ENCODE measurements at regions not wholly inside any gene's neighbourhood (a gene's known extent, or its start where the extent isn't known, plus 50 kb on each side); places are given as distances from the start of the nearest gene placed in this dataset.

DNA sequence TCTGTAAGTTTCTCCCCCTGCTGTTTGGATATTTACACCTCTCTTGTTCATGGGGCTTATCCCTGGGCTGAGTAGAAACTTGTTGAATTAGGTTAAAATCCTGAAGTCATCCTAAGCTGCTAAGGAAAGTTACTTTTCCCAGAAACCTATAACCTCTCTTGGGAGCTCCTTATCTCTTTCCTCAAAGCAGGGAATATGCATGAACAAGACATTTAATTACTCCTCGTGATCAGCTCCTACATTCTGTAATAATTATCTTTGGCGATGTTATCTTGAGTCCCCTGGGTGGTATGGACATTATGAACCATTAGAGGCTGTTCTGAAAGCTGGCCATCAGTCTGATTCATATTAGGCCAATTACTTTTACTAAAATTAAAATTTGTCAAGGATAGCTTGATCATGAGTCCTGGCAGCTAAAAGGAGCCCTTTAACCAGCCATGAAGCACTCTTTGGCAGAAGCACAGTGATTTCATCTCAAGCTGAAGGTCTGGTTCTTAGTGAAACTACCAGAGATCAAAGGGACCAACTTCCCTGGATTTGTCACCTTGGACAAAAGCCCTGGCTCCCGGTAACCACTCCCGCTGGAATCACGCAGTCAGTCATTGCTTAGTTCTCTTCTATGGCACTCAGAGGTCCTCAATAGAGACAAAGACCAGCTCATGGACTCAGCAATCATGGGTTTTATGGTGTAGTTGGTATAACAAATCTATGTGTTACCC is 811.8 kb downstream of the UQCRFS1 start:
- DNase-seq = no peak
- WGBS, 4 donors = 28 to 50% (median 38%) methylated on average over 5 of the region's 5 CpGs
- Histone ChIP-seq H3K36me3 (no peaks in the 10 kb centered on the region), H3K27me3 (peaks cover 0 to 37% (median 5%) of the 10 kb centered on the region in 9 donors), H3K4me1 (no peaks in the 10 kb centered on the region), H3K27ac (no peak overlapping the region), H3K4me3 (no peak overlapping the region), H3K9me3 (no peaks in the 10 kb centered on the region)
- no peak for ATAC-seq
- TF ChIP-seq, protein P1, sequence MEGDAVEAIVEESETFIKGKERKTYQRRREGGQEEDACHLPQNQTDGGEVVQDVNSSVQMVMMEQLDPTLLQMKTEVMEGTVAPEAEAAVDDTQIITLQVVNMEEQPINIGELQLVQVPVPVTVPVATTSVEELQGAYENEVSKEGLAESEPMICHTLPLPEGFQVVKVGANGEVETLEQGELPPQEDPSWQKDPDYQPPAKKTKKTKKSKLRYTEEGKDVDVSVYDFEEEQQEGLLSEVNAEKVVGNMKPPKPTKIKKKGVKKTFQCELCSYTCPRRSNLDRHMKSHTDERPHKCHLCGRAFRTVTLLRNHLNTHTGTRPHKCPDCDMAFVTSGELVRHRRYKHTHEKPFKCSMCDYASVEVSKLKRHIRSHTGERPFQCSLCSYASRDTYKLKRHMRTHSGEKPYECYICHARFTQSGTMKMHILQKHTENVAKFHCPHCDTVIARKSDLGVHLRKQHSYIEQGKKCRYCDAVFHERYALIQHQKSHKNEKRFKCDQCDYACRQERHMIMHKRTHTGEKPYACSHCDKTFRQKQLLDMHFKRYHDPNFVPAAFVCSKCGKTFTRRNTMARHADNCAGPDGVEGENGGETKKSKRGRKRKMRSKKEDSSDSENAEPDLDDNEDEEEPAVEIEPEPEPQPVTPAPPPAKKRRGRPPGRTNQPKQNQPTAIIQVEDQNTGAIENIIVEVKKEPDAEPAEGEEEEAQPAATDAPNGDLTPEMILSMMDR (IDR thresholded peaks at IDR 0.05) = no peak
- TF ChIP-seq POLR2A (IDR thresholded peaks at IDR 0.05) = no peak
- intact Hi-C loops (cut with DNase I) = no loop called here

DNA sequence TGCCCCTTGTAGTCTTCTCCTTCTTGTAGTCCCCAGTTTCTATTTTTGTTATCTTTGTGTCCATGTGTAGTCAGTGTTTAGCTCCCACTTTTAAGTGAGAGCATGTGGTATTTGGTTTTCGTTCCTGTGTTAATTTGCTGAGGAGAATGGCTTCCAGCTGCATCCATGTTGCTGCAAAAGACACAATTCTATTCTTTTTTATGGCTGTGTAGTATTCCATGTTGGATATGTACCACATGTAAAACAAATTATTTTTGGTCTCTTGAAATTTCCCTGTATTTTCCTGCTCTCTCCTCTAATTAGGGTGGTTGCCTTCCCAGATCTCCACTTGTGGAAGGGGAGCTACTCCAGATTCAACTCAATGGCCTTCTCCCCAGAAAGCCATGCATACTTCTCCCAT is 813.8 kb downstream of the UQCRFS1 start:
- no peak for TF ChIP-seq POLR2A (IDR thresholded peaks at IDR 0.05)
- TF ChIP-seq, protein P1 (IDR thresholded peaks at IDR 0.05) = no peak
- Histone ChIP-seq H3K4me1 (no peaks in the 10 kb centered on the region), H3K27ac (no peak overlapping the region), H3K4me3 (no peak overlapping the region), H3K36me3 (no peaks in the 10 kb centered on the region), H3K27me3 (peaks cover 0 to 29% (median 0%) of the 10 kb centered on the region in 9 donors), H3K9me3 (no peaks in the 10 kb centered on the region)
- intact Hi-C loops (cut with DNase I) = no loop called here
- WGBS, 4 donors = 59 to 81% (median 68%) methylated on average over 1 of the region's 1 CpG
- DNase-seq (no peak), ATAC-seq (no peak)

DNA sequence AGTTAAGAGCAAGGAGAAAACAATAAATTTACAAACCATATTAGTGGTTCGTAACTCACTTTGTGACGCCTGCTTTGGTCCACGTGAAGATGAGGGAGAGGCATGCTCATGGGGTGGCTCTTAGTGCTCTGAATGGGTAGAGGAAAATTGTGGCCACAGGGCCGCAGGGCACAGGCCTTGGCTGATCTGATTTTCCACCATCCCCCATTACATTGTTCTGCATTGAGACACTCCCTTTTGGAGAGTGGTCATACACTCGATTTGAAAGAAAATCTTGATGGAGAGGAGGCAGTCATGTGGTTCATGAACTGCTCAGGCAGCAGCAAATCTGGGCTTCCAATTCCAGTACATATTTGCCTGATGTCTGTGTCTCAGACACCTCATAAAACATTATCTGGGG is 815.2 kb downstream of the UQCRFS1 start:
- H3K27me3 ChIP-seq = peaks cover 0 to 17% (median 0%) of the 10 kb centered on the region in 9 donors
- H3K36me3 ChIP-seq = no peaks in the 10 kb centered on the region
- no peak overlapping the region for H3K27ac ChIP-seq
- no peak for DNase-seq
- no peak for ATAC-seq
- no peaks in the 10 kb centered on the region for H3K4me1 ChIP-seq
- WGBS, 4 donors = 73 to 85% (median 79%) methylated on average over 5 of the region's 5 CpGs
- TF ChIP-seq, protein P1 (IDR thresholded peaks at IDR 0.05) = no peak
- TF ChIP-seq POLR2A (IDR thresholded peaks at IDR 0.05) = no peak
- intact Hi-C loops (cut with DNase I) = no loop called here
- H3K4me3 ChIP-seq = no peak overlapping the region
- H3K9me3 ChIP-seq = no peaks in the 10 kb centered on the region

DNA sequence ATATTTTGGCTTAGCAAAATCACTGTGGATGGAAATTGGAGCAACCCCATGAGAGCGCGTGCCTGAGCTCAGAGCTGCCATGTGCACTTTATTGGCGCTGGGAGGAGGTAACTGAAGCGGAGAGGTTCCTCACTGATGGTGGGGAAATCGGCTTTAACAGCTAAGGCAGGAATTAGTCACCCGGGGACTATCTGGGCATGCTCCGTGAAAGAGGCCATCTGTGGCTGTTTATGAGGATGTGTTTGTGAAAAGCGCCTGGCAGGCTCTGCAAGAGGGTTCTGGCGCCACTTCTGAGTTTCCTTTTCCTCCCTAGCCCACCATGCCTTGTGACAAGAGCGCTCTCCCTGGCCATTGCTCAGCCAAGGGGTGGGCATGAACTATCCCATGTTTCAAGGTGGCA is 815.6 kb downstream of the UQCRFS1 start:
- intact Hi-C loops (cut with DNase I) = no loop called here
- Histone ChIP-seq H3K36me3 (no peaks in the 10 kb centered on the region), H3K27me3 (peaks cover 0 to 12% (median 0%) of the 10 kb centered on the region in 9 donors), H3K4me3 (no peak overlapping the region), H3K9me3 (no peaks in the 10 kb centered on the region), H3K4me1 (no peaks in the 10 kb centered on the region), H3K27ac (no peak overlapping the region)
- no peak for ATAC-seq
- no peak for DNase-seq
- no peak for TF ChIP-seq POLR2A (IDR thresholded peaks at IDR 0.05)
- TF ChIP-seq, protein P1 (IDR thresholded peaks at IDR 0.05) = no peak
- 72 to 79% (median 77%) methylated on average over 10 of the region's 10 CpGs for WGBS, 4 donors

Data from heart left ventricle (tissue), 16 donors.